Prostate gland (tissue), 2 donors: ENCODE measurements at regions not wholly inside any gene's neighbourhood (a gene's known extent, or its start where the extent isn't known, plus 50 kb on each side); places are given as distances from the start of the nearest gene placed in this dataset.

ENCODE experiments used
- DNase-seq: peaks from one replicate; pipeline ENCODE4 v3.0.0-alpha.2; 2019; ENCODE audit warnings: low spot score
- H3K27ac ChIP-seq, 2 donors: fragments of 200-600 bp; sonication (generic); 2 replicates each; pipeline ENCODE4 v1.5.1; 2017 to 2019
- H3K27me3 ChIP-seq: fragments of 200-600 bp; sonication (generic); replicated peaks from 2 replicates; pipeline ENCODE4 v1.5.1; 2019; ENCODE audit not compliant: insufficient read depth
- H3K36me3 ChIP-seq, 2 donors: fragments of 200-600 bp; sonication (generic); 1 replicate in 1 of 2; 2 replicates in 1 of 2; pipeline versions ENCODE4 v1.5.1 to v1.8.1; 2017 to 2019
- H3K4me1 ChIP-seq: fragments of 200-600 bp; sonication (generic); replicated peaks from 2 replicates; pipeline ENCODE4 v1.5.1; 2019
- H3K4me3 ChIP-seq, 2 donors: fragments of 200-600 bp; sonication (generic); 2 replicates each; pipeline ENCODE4 v1.5.1; 2017 to 2019
- H3K9me3 ChIP-seq: fragments of 200-600 bp; sonication (generic); 2 replicates; pipeline ENCODE4 v1.5.1; 2017
- CTCF ChIP-seq, 4 experiments: fragments of 200-600 bp in 2 of 4; fragments of 450-650 bp in 2 of 4; sonication (generic) in 2 of 4; IDR thresholded peaks; 1 replicate in 3 of 4; 2 replicates in 1 of 4; pipeline ENCODE4 v1.5.1; 2016 to 2019; ENCODE audit warnings: antibody characterized with exemption in 4 of 4, mild to moderate bottlenecking in 2 of 4, moderate library complexity in 2 of 4
- POLR2A ChIP-seq: fragments of 450-650 bp; IDR thresholded peaks from one replicate; pipeline ENCODE4 v1.6.1; 2016; ENCODE audit warnings: antibody characterized with exemption, mild to moderate bottlenecking
- POLR2AphosphoS5 ChIP-seq: sonication (generic); formaldehyde crosslinking; IDR thresholded peaks from one replicate; pipeline ENCODE4 v1.6.1; 2017; ENCODE audit warnings: antibody characterized with exemption
- WGBS: methylation state at CpG from one replicate; pipeline ENCODE4 v1.1.5; 2018; 5-methylcytosine and 5-hydroxymethylcytosine counted together
- intact Hi-C: fragments of 100-400 bp; cut with DNase I; formaldehyde crosslinking; loops from one replicate; pipeline ENCODE4 v1.14.2; 2022

- no peak for DNase-seq
- Histone ChIP-seq H3K4me3 (no peak overlapping the region), H3K27ac (no peak overlapping the region), H3K27me3 (no peaks in the 10 kb centered on the region), H3K9me3 (no peaks in the 10 kb centered on the region), H3K36me3 (no peaks in the 10 kb centered on the region), H3K4me1 (no peaks in the 10 kb centered on the region)
- TF ChIP-seq POLR2A (no peak), POLR2AphosphoS5 (no peak), CTCF (IDR thresholded peaks at IDR 0.05) (no peak)
- intact Hi-C loops = no loop called here
- WGBS = 69% methylated on average over 9 of the region's 9 CpGs
These were observed 406.3 kb upstream of the PIK3C3 start for GRCh38 chr18:41548521-41549260.

GRCh38 chr18:41545091-41545888 lies 409.7 kb upstream of the PIK3C3 start:
- H3K9me3 ChIP-seq = no peaks in the 10 kb centered on the region
- H3K4me3 ChIP-seq = no peak overlapping the region
- no peak overlapping the region for H3K27ac ChIP-seq
- no peak for DNase-seq
- no peaks in the 10 kb centered on the region for H3K4me1 ChIP-seq
- no peaks in the 10 kb centered on the region for H3K27me3 ChIP-seq
- TF ChIP-seq CTCF (IDR thresholded peaks at IDR 0.05) (no peak), POLR2AphosphoS5 (no peak), POLR2A (no peak)
- no peaks in the 10 kb centered on the region for H3K36me3 ChIP-seq
- intact Hi-C loops = no loop called here
- WGBS = 74% methylated on average over 2 of the region's 2 CpGs

GRCh38 chr18:41543815-41544214 lies 411.2 kb upstream of the PIK3C3 start:
- Histone ChIP-seq H3K4me1 (no peaks in the 10 kb centered on the region), H3K4me3 (no peak overlapping the region), H3K27me3 (no peaks in the 10 kb centered on the region), H3K9me3 (no peaks in the 10 kb centered on the region), H3K27ac (no peak overlapping the region), H3K36me3 (no peaks in the 10 kb centered on the region)
- no peak for TF ChIP-seq CTCF (IDR thresholded peaks at IDR 0.05)
- TF ChIP-seq POLR2A = no peak
- TF ChIP-seq POLR2AphosphoS5 = no peak
- no peak for DNase-seq
- intact Hi-C loops = no loop called here
- WGBS = 62% methylated on average over 1 of the region's 1 CpG

- Histone ChIP-seq H3K36me3 (no peaks in the 10 kb centered on the region), H3K27me3 (no peaks in the 10 kb centered on the region), H3K4me1 (no peaks in the 10 kb centered on the region), H3K27ac (no peak overlapping the region), H3K9me3 (no peaks in the 10 kb centered on the region), H3K4me3 (no peak overlapping the region)
- TF ChIP-seq POLR2AphosphoS5 = no peak
- no peak for TF ChIP-seq POLR2A
- no peak for TF ChIP-seq CTCF (IDR thresholded peaks at IDR 0.05)
- intact Hi-C loops = no loop called here
- WGBS = 81% methylated on average over 3 of the region's 3 CpGs
- DNase-seq = no peak
These were observed 414.7 kb upstream of the PIK3C3 start for GRCh38 chr18:41540237-41540871.
